ENCODE measurements at regions not wholly inside any gene's neighbourhood (a gene's known extent, or its start where the extent isn't known, plus 50 kb on each side); places are given as distances from the start of the nearest gene placed in this dataset.

GRCh38 chr15:67976506-67977073, 77.5 kb upstream of the PIAS1 start:
- no peaks in the 10 kb centered on the region for H3K36me3 ChIP-seq (ENCODE audit: control insufficient read depth, low read length)
- TF ChIP-seq CTCF (IDR thresholded peaks at IDR 0.05; ENCODE audit: low read depth, low read length, poor library complexity, severe bottlenecking) (no peak), EZH2phosphoT487 (IDR thresholded peaks at IDR 0.05; ENCODE audit: borderline replicate concordance, low read length) (no peak)

GRCh38 chr15:67977414-67978089, 76.6 kb upstream of the PIAS1 start:
- no peak overlapping the region for H3K4me2 ChIP-seq (ENCODE audit: low read length)
- no peaks in the 10 kb centered on the region; the same call in 1 of the 2 replicates for H3K27me3 ChIP-seq (ENCODE audit: control insufficient read depth, low read length)
- no peak overlapping the region for H3K4me3 ChIP-seq (ENCODE audit: low read length)
- no peaks in the 10 kb centered on the region for H3K4me1 ChIP-seq (ENCODE audit: control insufficient read depth, low read length)
- no peak for TF ChIP-seq CTCF (IDR thresholded peaks at IDR 0.05; ENCODE audit: low read depth, low read length, poor library complexity, severe bottlenecking)
- TF ChIP-seq EZH2phosphoT487 (IDR thresholded peaks at IDR 0.05; ENCODE audit: borderline replicate concordance, low read length): no peak
- H3K79me2 ChIP-seq (ENCODE audit: control insufficient read depth, low read length): no peaks in the 10 kb centered on the region
- H3K9me3 ChIP-seq (ENCODE audit: control insufficient read depth, insufficient read depth, low read length): no peaks in the 10 kb centered on the region
- no peaks in the 10 kb centered on the region for H3K9me2 ChIP-seq (replicated peaks; ENCODE audit: control insufficient read depth, low read length)
- no peaks in the 10 kb centered on the region for H3F3A ChIP-seq (ENCODE audit: control insufficient read depth, insufficient read depth)
- no peaks in the 10 kb centered on the region for H4K20me1 ChIP-seq (ENCODE audit: control insufficient read depth, insufficient read depth, low read depth, low read length)
- H3K27ac ChIP-seq (ENCODE audit: low read depth, low read length): no peak overlapping the region
- H3K36me3 ChIP-seq (ENCODE audit: control insufficient read depth, low read length): no peaks in the 10 kb centered on the region

More at GRCh38 chr15:67976506-67977073, 77.5 kb upstream of the PIAS1 start:
- Histone ChIP-seq H3K9me3 (ENCODE audit: control insufficient read depth, insufficient read depth, low read length) (no peaks in the 10 kb centered on the region), H4K20me1 (ENCODE audit: control insufficient read depth, insufficient read depth, low read depth, low read length) (no peaks in the 10 kb centered on the region), H3K4me3 (ENCODE audit: low read length) (no peak overlapping the region), H3K27ac (ENCODE audit: low read depth, low read length) (no peak overlapping the region), H3K27me3 (ENCODE audit: control insufficient read depth, low read length) (no peaks in the 10 kb centered on the region; the same call in 1 of the 2 replicates), H3K4me2 (ENCODE audit: low read length) (no peak overlapping the region), H3K79me2 (ENCODE audit: control insufficient read depth, low read length) (no peaks in the 10 kb centered on the region), H3K4me1 (ENCODE audit: control insufficient read depth, low read length) (no peaks in the 10 kb centered on the region), H3F3A (ENCODE audit: control insufficient read depth, insufficient read depth) (no peaks in the 10 kb centered on the region), H3K9me2 (replicated peaks; ENCODE audit: control insufficient read depth, low read length) (no peaks in the 10 kb centered on the region)

- Histone ChIP-seq H4K20me1 (ENCODE audit: control insufficient read depth, insufficient read depth, low read depth, low read length) (no peaks in the 10 kb centered on the region), H3K9me3 (ENCODE audit: control insufficient read depth, insufficient read depth, low read length) (no peaks in the 10 kb centered on the region), H3K4me2 (ENCODE audit: low read length) (no peak overlapping the region), H3K36me3 (ENCODE audit: control insufficient read depth, low read length) (no peaks in the 10 kb centered on the region), H3K79me2 (ENCODE audit: control insufficient read depth, low read length) (no peaks in the 10 kb centered on the region), H3K9me2 (replicated peaks; ENCODE audit: control insufficient read depth, low read length) (no peaks in the 10 kb centered on the region), H3K27ac (ENCODE audit: low read depth, low read length) (no peak overlapping the region), H3K4me3 (ENCODE audit: low read length) (no peak overlapping the region), H3K4me1 (ENCODE audit: control insufficient read depth, low read length) (no peaks in the 10 kb centered on the region), H3K27me3 (ENCODE audit: control insufficient read depth, low read length) (no peaks in the 10 kb centered on the region), H3F3A (ENCODE audit: control insufficient read depth, insufficient read depth) (no peaks in the 10 kb centered on the region)
- TF ChIP-seq EZH2phosphoT487 (IDR thresholded peaks at IDR 0.05; ENCODE audit: borderline replicate concordance, low read length): no peak
- no peak for TF ChIP-seq CTCF (IDR thresholded peaks at IDR 0.05; ENCODE audit: low read depth, low read length, poor library complexity, severe bottlenecking)
Observed at GRCh38 chr15:67979281-67979680, 74.8 kb upstream of the PIAS1 start.
